HepG2 (cell line): ENCODE measurements at regions not wholly inside any gene's neighbourhood (a gene's known extent, or its start where the extent isn't known, plus 50 kb on each side); places are given as distances from the start of the nearest gene placed in this dataset.

ENCODE experiments used
- BCL6 ChIP-seq: IDR thresholded peaks from 2 replicates; pipeline ENCODE4 v1.6.1; 2016; ENCODE audit warnings: missing genetic modification reagents, missing compliant biosample characterization
- CENPT ChIP-seq: sonication (generic); formaldehyde crosslinking; IDR thresholded peaks from 2 replicates; pipeline ENCODE4 v1.8.0; 2022; ENCODE audit warnings: low read depth, mild to moderate bottlenecking, moderate library complexity, missing genetic modification reagents
- DZIP1 ChIP-seq: sonication (generic); formaldehyde crosslinking; IDR thresholded peaks from 2 replicates; pipeline ENCODE4 v1.5.0; 2020; ENCODE audit warnings: mild to moderate bottlenecking, missing genetic modification reagents
- HIC2 ChIP-seq: sonication (generic); formaldehyde crosslinking; IDR thresholded peaks from 2 replicates; pipeline ENCODE4 v1.9.0; 2022; ENCODE audit warnings: low read depth, missing genetic modification reagents
- HINFP ChIP-seq: sonication (generic); formaldehyde crosslinking; IDR thresholded peaks from 2 replicates; pipeline ENCODE4 v1.4.0; 2020; ENCODE audit warnings: low read depth, mild to moderate bottlenecking, missing genetic modification reagents
- KDM1A ChIP-seq: IDR thresholded peaks from 2 replicates; pipeline ENCODE4 v1.6.1; 2016; ENCODE audit warnings: missing compliant biosample characterization
- MAX ChIP-seq: IDR thresholded peaks from 2 replicates; pipeline ENCODE4 v1.6.1; 2012; ENCODE audit warnings: inconsistent platforms
- NONO ChIP-seq, 2 experiments: fragments of 450-650 bp in 1 of 2; sonication (generic) in 1 of 2; formaldehyde crosslinking in 1 of 2; IDR thresholded peaks in 1 of 2; conservative IDR thresholded peaks in 1 of 2; 2 replicates each; pipeline versions ENCODE4 v1.6.1 to v1.8.0; 2017 to 2022; ENCODE audit warnings: mild to moderate bottlenecking in 1 of 2, missing genetic modification reagents in 1 of 2, moderate library complexity in 1 of 2
- PHF5A ChIP-seq: IDR thresholded peaks from one replicate; pipeline ENCODE4 v1.6.1; 2018; ENCODE audit warnings: low read depth, missing genetic modification reagents; ENCODE audit not compliant: unreplicated experiment
- PLRG1 ChIP-seq: fragments of 450-650 bp; conservative IDR thresholded peaks from 2 replicates; pipeline ENCODE4 v1.6.1; 2016
- ZFP91 ChIP-seq: sonication (generic); formaldehyde crosslinking; IDR thresholded peaks from 2 replicates; pipeline ENCODE4 v1.9.0; 2022; ENCODE audit warnings: missing genetic modification reagents, mild to moderate bottlenecking, borderline replicate concordance
- ZNF629 ChIP-seq: sonication (generic); formaldehyde crosslinking; conservative IDR thresholded peaks from 2 replicates; pipeline ENCODE4 v1.5.0; 2020; ENCODE audit warnings: missing genetic modification reagents
- TF ChIP-seq, protein P1 (sequence below): sonication (generic); formaldehyde crosslinking; IDR thresholded peaks from 2 replicates; pipeline ENCODE4 v1.5.1; 2020; ENCODE audit warnings: mild to moderate bottlenecking, missing genetic modification reagents, moderate library complexity
- TF ChIP-seq, protein P2 (sequence below): sonication (generic); formaldehyde crosslinking; IDR thresholded peaks from 2 replicates; pipeline ENCODE4 v1.8.1; 2023; ENCODE audit warnings: mild to moderate bottlenecking, missing genetic modification reagents

GRCh38 chr9:129331772-129332500 lies 153.9 kb upstream of the IER5L start (continued):
- TF ChIP-seq, protein P1, sequence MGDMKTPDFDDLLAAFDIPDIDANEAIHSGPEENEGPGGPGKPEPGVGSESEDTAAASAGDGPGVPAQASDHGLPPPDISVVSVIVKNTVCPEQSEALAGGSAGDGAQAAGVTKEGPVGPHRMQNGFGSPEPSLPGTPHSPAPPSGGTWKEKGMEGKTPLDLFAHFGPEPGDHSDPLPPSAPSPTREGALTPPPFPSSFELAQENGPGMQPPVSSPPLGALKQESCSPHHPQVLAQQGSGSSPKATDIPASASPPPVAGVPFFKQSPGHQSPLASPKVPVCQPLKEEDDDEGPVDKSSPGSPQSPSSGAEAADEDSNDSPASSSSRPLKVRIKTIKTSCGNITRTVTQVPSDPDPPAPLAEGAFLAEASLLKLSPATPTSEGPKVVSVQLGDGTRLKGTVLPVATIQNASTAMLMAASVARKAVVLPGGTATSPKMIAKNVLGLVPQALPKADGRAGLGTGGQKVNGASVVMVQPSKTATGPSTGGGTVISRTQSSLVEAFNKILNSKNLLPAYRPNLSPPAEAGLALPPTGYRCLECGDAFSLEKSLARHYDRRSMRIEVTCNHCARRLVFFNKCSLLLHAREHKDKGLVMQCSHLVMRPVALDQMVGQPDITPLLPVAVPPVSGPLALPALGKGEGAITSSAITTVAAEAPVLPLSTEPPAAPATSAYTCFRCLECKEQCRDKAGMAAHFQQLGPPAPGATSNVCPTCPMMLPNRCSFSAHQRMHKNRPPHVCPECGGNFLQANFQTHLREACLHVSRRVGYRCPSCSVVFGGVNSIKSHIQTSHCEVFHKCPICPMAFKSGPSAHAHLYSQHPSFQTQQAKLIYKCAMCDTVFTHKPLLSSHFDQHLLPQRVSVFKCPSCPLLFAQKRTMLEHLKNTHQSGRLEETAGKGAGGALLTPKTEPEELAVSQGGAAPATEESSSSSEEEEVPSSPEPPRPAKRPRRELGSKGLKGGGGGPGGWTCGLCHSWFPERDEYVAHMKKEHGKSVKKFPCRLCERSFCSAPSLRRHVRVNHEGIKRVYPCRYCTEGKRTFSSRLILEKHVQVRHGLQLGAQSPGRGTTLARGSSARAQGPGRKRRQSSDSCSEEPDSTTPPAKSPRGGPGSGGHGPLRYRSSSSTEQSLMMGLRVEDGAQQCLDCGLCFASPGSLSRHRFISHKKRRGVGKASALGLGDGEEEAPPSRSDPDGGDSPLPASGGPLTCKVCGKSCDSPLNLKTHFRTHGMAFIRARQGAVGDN = peak; percentile 60
- TF ChIP-seq DZIP1 (no peak), ZFP91 (CRISPR knock-in tag) (0 out of 2 replicates have a peak, but pooled peaks have one; percentile 24), CENPT (CRISPR knock-in tag) (no peak), PHF5A (CRISPR knock-in tag) (no peak), ZNF629 (CRISPR knock-in tag) (peak; percentile 97), PLRG1 (no peak), HINFP (no peak), BCL6 (peak; percentile 4; the same call in 1 of the 2 replicates), HIC2 (CRISPR knock-in tag) (no peak), KDM1A (CRISPR knock-in tag) (peak; percentile 92), NONO (IDR thresholded peaks at IDR 0.05) (no peak), NONO (CRISPR knock-in tag; conservative IDR thresholded peaks at IDR 0.05) (no peak), MAX (0 out of 2 replicates have a peak, but pooled peaks have one; percentile 29)
- TF ChIP-seq, protein P2, sequence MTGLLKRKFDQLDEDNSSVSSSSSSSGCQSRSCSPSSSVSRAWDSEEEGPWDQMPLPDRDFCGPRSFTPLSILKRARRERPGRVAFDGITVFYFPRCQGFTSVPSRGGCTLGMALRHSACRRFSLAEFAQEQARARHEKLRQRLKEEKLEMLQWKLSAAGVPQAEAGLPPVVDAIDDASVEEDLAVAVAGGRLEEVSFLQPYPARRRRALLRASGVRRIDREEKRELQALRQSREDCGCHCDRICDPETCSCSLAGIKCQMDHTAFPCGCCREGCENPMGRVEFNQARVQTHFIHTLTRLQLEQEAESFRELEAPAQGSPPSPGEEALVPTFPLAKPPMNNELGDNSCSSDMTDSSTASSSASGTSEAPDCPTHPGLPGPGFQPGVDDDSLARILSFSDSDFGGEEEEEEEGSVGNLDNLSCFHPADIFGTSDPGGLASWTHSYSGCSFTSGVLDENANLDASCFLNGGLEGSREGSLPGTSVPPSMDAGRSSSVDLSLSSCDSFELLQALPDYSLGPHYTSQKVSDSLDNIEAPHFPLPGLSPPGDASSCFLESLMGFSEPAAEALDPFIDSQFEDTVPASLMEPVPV (CRISPR knock-in tag) = no peak
